ENCODE measurements at regions not wholly inside any gene's neighbourhood (a gene's known extent, or its start where the extent isn't known, plus 50 kb on each side); places are given as distances from the start of the nearest gene placed in this dataset.

GRCh38 chr12:127342861-127343260 is 924.1 kb upstream of the TMEM132C start (continued):
- TF ChIP-seq ATF2 (IDR thresholded peaks at IDR 0.05; ENCODE audit: low read length), result no peak
